HepG2 (cell line): ENCODE measurements at regions not wholly inside any gene's neighbourhood (a gene's known extent, or its start where the extent isn't known, plus 50 kb on each side); places are given as distances from the start of the nearest gene placed in this dataset.

Experiments
- ATAC-seq: fragments of 200-7000 bp; cut with Tn5 transposase; 3 replicates; pipeline ENCODE4 v1.9.1; 2020; ENCODE audit warnings: mild to moderate bottlenecking, moderate library complexity
- BruUV-seq: library from RNA; stranded (reverse); fragments of 400-500 nt; replicated peaks from 2 replicates; lab custom pipeline; 2021; lab: Mats Ljungman, UMichigan
- CTCF ChIA-PET: fragments of 300-600 bp; formaldehyde crosslinking; extraction: SDS; loops from one replicate; lab custom pipeline; 2021; ENCODE audit warnings: low total read pairs, inconsistent platforms, low intra/inter-chr PET ratio; lab: Yijun Ruan, JAX
- POLR2A ChIA-PET: fragments of 350-600 bp; sonication (Branson Sonifier 250); formaldehyde crosslinking; loops from one replicate; lab custom pipeline; 2020; ENCODE audit warnings: antibody characterized with exemption, inconsistent platforms; lab: Yijun Ruan, JAX
- DNase-seq: peaks from one replicate; pipeline ENCODE4 v3.0.0-alpha.2; 2015; ENCODE audit warnings: low spot score
- FAIRE-seq: peaks from 3 replicates; lab custom pipeline; 2011; peaks lifted over from hg19 to GRCh38; lab: Jason Lieb, UNC
- H2AFZ ChIP-seq: one replicate; pipeline ENCODE4 v1.6.1; 2011; ENCODE audit warnings: low read length, inconsistent platforms
- H3K27ac ChIP-seq: fragments of 300-600 bp; 3 replicates; pipeline ENCODE4 v1.8.0; 2011; ENCODE audit warnings: mixed run types, mild to moderate bottlenecking, mixed read lengths, low read length, inconsistent platforms; ENCODE audit not compliant: insufficient read depth; ENCODE audit errors: extremely low read length
- H3K27me3 ChIP-seq, 2 experiments: fragments of 200-600 bp in 1 of 2; 2 replicates in 1 of 2; 3 replicates in 1 of 2; pipeline versions ENCODE4 v1.6.0 to v1.8.0; 2011; ENCODE audit warnings: low read length in 2 of 2, mild to moderate bottlenecking in 2 of 2, moderate library complexity in 2 of 2, inconsistent platforms in 1 of 2; ENCODE audit not compliant: insufficient read depth in 2 of 2, control insufficient read depth in 1 of 2
- H3K36me3 ChIP-seq, 2 experiments: fragments of 200-600 bp in 1 of 2; replicated peaks in 1 of 2; 2 replicates in 1 of 2; 3 replicates in 1 of 2; pipeline versions ENCODE4 v1.5.1 to v1.8.0; 2011; ENCODE audit warnings: low read length in 2 of 2, inconsistent platforms in 1 of 2; ENCODE audit not compliant: insufficient read depth in 2 of 2, control insufficient read depth in 1 of 2
- H3K4me1 ChIP-seq: 2 replicates; pipeline ENCODE4 v1.5.1; 2012; ENCODE audit warnings: low read length, inconsistent platforms; ENCODE audit not compliant: insufficient read depth
- H3K4me2 ChIP-seq: 2 replicates; pipeline ENCODE4 v1.6.0; 2011; ENCODE audit warnings: low read depth, low read length, inconsistent platforms
- H3K4me3 ChIP-seq, 3 experiments: fragments of 200-600 bp in 1 of 3; sonication (generic), shearing (Covaris generic) in 1 of 3; replicated peaks in 1 of 3; 2 replicates each; pipeline ENCODE4 v1.5.1; 2011 to 2016; ENCODE audit warnings: low read length in 3 of 3, inconsistent platforms in 2 of 3, low read depth in 2 of 3, mild to moderate bottlenecking in 2 of 3, control low read depth in 1 of 3, mixed read lengths in 1 of 3; ENCODE audit not compliant: insufficient read depth in 1 of 3
- H3K79me2 ChIP-seq: one replicate; pipeline ENCODE4 v1.6.1; 2011; ENCODE audit warnings: low read length, inconsistent platforms; ENCODE audit not compliant: insufficient read depth
- H3K9ac ChIP-seq: 2 replicates; pipeline ENCODE4 v1.6.0; 2011; ENCODE audit warnings: mild to moderate bottlenecking, low read depth, low read length, inconsistent platforms; ENCODE audit not compliant: insufficient read depth
- H3K9me3 ChIP-seq: 2 replicates; pipeline ENCODE4 v1.5.1; 2012; ENCODE audit warnings: mild to moderate bottlenecking, low read length
- H4K20me1 ChIP-seq: 2 replicates; pipeline ENCODE4 v1.6.0; 2011; ENCODE audit warnings: inconsistent platforms, mild to moderate bottlenecking, low read length, moderate library complexity; ENCODE audit not compliant: insufficient read depth
- HCFC1 ChIP-seq: fragments of 150-350 bp; IDR thresholded peaks from 2 replicates; pipeline ENCODE4 v1.6.1; 2014; ENCODE audit warnings: low read depth, low read length
- KLF6 ChIP-seq: IDR thresholded peaks from 2 replicates; pipeline ENCODE4 v1.8.0; 2016; ENCODE audit warnings: missing biosample characterization, missing genetic modification reagents
- NR2C2 ChIP-seq: sonication (generic); formaldehyde crosslinking; IDR thresholded peaks from 2 replicates; pipeline ENCODE4 v1.4.0; 2020; ENCODE audit warnings: missing genetic modification reagents, mild to moderate bottlenecking, moderate library complexity, borderline replicate concordance
- SOX13 ChIP-seq, 3 experiments: fragments of 450-650 bp in 1 of 3; sonication (generic) in 1 of 3; formaldehyde crosslinking in 1 of 3; IDR thresholded peaks in 2 of 3; conservative IDR thresholded peaks in 1 of 3; 2 replicates each; pipeline versions ENCODE4 v1.5.0 to v1.6.1; 2016 to 2020; ENCODE audit warnings: antibody characterized with exemption in 1 of 3, mild to moderate bottlenecking in 1 of 3, missing compliant biosample characterization in 1 of 3, missing genetic modification reagents in 1 of 3, moderate library complexity in 1 of 3
- TAF1 ChIP-seq: sonication (generic); formaldehyde crosslinking; IDR thresholded peaks from 2 replicates; pipeline ENCODE4 v1.4.0; 2020; ENCODE audit warnings: missing genetic modification reagents
- ZNF296 ChIP-seq: sonication (generic); formaldehyde crosslinking; conservative IDR thresholded peaks from 2 replicates; pipeline ENCODE4 v1.5.0; 2020; ENCODE audit warnings: mild to moderate bottlenecking, missing genetic modification reagents
- ZNF83 ChIP-seq: sonication (generic); formaldehyde crosslinking; IDR thresholded peaks from 2 replicates; pipeline ENCODE4 v1.4.0; 2020; ENCODE audit warnings: missing genetic modification reagents, mild to moderate bottlenecking, borderline replicate concordance
- ZSCAN21 ChIP-seq: sonication (generic); formaldehyde crosslinking; IDR thresholded peaks from 2 replicates; pipeline ENCODE4 v1.8.0; 2022; ENCODE audit warnings: mild to moderate bottlenecking, missing genetic modification reagents, moderate library complexity, borderline replicate concordance
- WGBS: methylation state at CpG from one replicate; pipeline ENCODE4 v1.1.6; 2017; ENCODE audit warnings: low lambda C conversion rate; 5-methylcytosine and 5-hydroxymethylcytosine counted together
- in situ Hi-C: cut with HindIII; loops from 2 replicates; pipeline ENCODE4 v1.10.0; 2017; ENCODE audit warnings: low pct_unique_long_range_greater_than_20kb; ENCODE audit not compliant: extremely low pct_ligation_motif_present
- intact Hi-C: fragments of 100-400 bp; cut with micrococcal nuclease; formaldehyde crosslinking; loops from one replicate; pipeline ENCODE4 v1.10.0; 2022; ENCODE audit not compliant: unreplicated experiment
- TF ChIP-seq, protein P1 (sequence below): sonication (generic); formaldehyde crosslinking; IDR thresholded peaks from 2 replicates; pipeline ENCODE4 v1.5.0; 2020; ENCODE audit warnings: missing genetic modification reagents
- TF ChIP-seq, protein P2 (sequence below): sonication (generic); formaldehyde crosslinking; IDR thresholded peaks from 2 replicates; pipeline ENCODE4 v1.5.1; 2020; ENCODE audit warnings: missing genetic modification reagents, mild to moderate bottlenecking, borderline replicate concordance
- TF ChIP-seq, protein P3 (sequence below): sonication (generic); formaldehyde crosslinking; IDR thresholded peaks from 2 replicates; pipeline ENCODE4 v1.4.0; 2020; ENCODE audit warnings: missing genetic modification reagents

DNA sequence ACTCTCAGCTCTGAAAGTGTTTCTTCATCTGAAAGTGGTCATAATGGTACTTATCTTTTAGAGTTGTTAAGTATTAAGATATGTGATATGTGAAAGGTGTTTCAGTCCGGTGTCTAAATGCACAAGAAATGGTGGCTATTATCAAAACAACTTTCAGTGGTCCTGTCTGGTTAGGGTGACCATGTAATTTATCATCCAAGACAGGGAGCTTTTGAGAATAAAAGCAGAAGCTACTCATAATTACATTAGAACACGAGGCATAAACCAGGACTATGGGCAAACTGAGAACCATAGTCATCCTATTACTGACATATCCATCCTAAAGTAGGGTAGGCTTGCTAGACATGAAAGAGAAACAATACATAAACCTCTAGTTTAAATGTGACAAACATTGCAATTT is 418.1 kb upstream of the SEMA6A start:
- BruUV-seq, result no TSS peak
- Histone ChIP-seq H4K20me1 (no peaks in the 10 kb centered on the region), H3K27me3 (no peaks in the 10 kb centered on the region; a peak in 1 of 5 replicates), H2AFZ (no peak overlapping the region), H3K27ac (no peak overlapping the region), H3K36me3 (no peaks in the 10 kb centered on the region), H3K9me3 (no peaks in the 10 kb centered on the region), H3K4me2 (no peak overlapping the region), H3K4me3 (no peak overlapping the region), H3K9ac (no peak overlapping the region), H3K4me1 (no peaks in the 10 kb centered on the region), H3K79me2 (no peaks in the 10 kb centered on the region)
- POLR2A ChIA-PET, result no interaction called here
- in situ Hi-C loops (no loop called here), intact Hi-C loops (no loop called here)
- ATAC-seq (no peak), DNase-seq (no peak), FAIRE-seq (no peak)
- WGBS, result 0% methylated on average over 2 of the region's 2 CpGs
- CTCF ChIA-PET, result no interaction called here
- TF ChIP-seq KLF6 (no peak), ZSCAN21 (CRISPR knock-in tag) (no peak), NR2C2 (CRISPR knock-in tag) (no peak), SOX13 (IDR thresholded peaks at IDR 0.05) (no peak), SOX13 (CRISPR knock-in tag; conservative IDR thresholded peaks at IDR 0.05 in 1 of 2, IDR thresholded peaks at IDR 0.05 in 1 of 2) (no peak), ZNF296 (CRISPR knock-in tag) (no peak), ZNF83 (CRISPR knock-in tag) (no peak), HCFC1 (no peak), TAF1 (CRISPR knock-in tag) (no peak)
- TF ChIP-seq, protein P1, sequence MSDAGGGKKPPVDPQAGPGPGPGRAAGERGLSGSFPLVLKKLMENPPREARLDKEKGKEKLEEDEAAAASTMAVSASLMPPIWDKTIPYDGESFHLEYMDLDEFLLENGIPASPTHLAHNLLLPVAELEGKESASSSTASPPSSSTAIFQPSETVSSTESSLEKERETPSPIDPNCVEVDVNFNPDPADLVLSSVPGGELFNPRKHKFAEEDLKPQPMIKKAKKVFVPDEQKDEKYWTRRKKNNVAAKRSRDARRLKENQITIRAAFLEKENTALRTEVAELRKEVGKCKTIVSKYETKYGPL (CRISPR knock-in tag), result no peak
- TF ChIP-seq, protein P2, sequence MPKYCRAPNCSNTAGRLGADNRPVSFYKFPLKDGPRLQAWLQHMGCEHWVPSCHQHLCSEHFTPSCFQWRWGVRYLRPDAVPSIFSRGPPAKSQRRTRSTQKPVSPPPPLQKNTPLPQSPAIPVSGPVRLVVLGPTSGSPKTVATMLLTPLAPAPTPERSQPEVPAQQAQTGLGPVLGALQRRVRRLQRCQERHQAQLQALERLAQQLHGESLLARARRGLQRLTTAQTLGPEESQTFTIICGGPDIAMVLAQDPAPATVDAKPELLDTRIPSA (CRISPR knock-in tag), result no peak
- TF ChIP-seq, protein P3, sequence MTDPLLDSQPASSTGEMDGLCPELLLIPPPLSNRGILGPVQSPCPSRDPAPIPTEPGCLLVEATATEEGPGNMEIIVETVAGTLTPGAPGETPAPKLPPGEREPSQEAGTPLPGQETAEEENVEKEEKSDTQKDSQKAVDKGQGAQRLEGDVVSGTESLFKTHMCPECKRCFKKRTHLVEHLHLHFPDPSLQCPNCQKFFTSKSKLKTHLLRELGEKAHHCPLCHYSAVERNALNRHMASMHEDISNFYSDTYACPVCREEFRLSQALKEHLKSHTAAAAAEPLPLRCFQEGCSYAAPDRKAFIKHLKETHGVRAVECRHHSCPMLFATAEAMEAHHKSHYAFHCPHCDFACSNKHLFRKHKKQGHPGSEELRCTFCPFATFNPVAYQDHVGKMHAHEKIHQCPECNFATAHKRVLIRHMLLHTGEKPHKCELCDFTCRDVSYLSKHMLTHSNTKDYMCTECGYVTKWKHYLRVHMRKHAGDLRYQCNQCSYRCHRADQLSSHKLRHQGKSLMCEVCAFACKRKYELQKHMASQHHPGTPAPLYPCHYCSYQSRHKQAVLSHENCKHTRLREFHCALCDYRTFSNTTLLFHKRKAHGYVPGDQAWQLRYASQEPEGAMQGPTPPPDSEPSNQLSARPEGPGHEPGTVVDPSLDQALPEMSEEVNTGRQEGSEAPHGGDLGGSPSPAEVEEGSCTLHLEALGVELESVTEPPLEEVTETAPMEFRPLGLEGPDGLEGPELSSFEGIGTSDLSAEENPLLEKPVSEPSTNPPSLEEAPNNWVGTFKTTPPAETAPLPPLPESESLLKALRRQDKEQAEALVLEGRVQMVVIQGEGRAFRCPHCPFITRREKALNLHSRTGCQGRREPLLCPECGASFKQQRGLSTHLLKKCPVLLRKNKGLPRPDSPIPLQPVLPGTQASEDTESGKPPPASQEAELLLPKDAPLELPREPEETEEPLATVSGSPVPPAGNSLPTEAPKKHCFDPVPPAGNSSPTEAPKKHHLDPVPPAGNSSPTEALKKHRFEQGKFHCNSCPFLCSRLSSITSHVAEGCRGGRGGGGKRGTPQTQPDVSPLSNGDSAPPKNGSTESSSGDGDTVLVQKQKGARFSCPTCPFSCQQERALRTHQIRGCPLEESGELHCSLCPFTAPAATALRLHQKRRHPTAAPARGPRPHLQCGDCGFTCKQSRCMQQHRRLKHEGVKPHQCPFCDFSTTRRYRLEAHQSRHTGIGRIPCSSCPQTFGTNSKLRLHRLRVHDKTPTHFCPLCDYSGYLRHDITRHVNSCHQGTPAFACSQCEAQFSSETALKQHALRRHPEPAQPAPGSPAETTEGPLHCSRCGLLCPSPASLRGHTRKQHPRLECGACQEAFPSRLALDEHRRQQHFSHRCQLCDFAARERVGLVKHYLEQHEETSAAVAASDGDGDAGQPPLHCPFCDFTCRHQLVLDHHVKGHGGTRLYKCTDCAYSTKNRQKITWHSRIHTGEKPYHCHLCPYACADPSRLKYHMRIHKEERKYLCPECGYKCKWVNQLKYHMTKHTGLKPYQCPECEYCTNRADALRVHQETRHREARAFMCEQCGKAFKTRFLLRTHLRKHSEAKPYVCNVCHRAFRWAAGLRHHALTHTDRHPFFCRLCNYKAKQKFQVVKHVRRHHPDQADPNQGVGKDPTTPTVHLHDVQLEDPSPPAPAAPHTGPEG (CRISPR knock-in tag), result no peak
- TF ChIP-seq, all 625 proteins: peak for 0
